ENCODE measurements at regions not wholly inside any gene's neighbourhood (a gene's known extent, or its start where the extent isn't known, plus 50 kb on each side); places are given as distances from the start of the nearest gene placed in this dataset.
"Not testable (repeated sequence)": the region's sequence is repeated elsewhere in the genome, so short reads cannot be mapped to it uniquely, and the experiment has no call there.

GRCh38 chr17:65293584-65294180 is 156.5 kb downstream of the RGS9 start:
- TF ChIP-seq SPI1 (IDR thresholded peaks at IDR 0.05; ENCODE audit: low read depth, low read length) (no peak), POU2F2 (IDR thresholded peaks at IDR 0.05; ENCODE audit: low read depth, low read length) (no peak), POLR2AphosphoS5 (IDR thresholded peaks at IDR 0.05; ENCODE audit: low read depth, low read length) (no peak), TAF1 (IDR thresholded peaks at IDR 0.05; ENCODE audit: low read depth, low read length) (no peak), POLR2A (IDR thresholded peaks at IDR 0.05; ENCODE audit: low read depth, low read length) (no peak), PAX5 (IDR thresholded peaks at IDR 0.05; ENCODE audit: insufficient read depth, low read length, severe bottlenecking) (no peak)
- DNase-seq (ENCODE audit: insufficient read length, low spot score) (no peak), FAIRE-seq (no peak)

DNA sequence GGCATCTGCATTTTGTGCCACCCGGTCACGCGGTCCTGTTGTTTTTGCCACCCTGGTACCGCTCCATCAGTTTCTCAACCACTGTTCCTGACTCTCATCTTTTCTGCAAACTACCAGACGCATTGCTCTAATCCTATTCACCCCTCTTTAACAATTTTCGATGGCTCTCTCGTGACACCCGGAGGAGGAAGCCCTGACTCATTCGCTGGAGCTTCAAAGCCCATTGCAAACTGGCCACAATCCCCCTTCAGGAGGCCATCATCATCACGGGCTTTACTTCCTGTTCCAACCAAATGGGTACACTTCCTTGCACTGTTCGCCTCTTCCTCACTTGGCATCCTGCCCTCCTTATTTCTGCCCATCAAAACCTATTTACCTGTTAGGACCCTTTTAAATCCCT is 155.3 kb downstream of the RGS9 start:
- FAIRE-seq = no peak
- no peak for DNase-seq (ENCODE audit: insufficient read length, low spot score)
- TF ChIP-seq POLR2AphosphoS5 (IDR thresholded peaks at IDR 0.05; ENCODE audit: low read depth, low read length) = no peak
- TF ChIP-seq SPI1 (IDR thresholded peaks at IDR 0.05; ENCODE audit: low read depth, low read length) = no peak
- no peak for TF ChIP-seq POLR2A (IDR thresholded peaks at IDR 0.05; ENCODE audit: low read depth, low read length)
- TF ChIP-seq POU2F2 (IDR thresholded peaks at IDR 0.05; ENCODE audit: low read depth, low read length) = no peak
- no peak for TF ChIP-seq TAF1 (IDR thresholded peaks at IDR 0.05; ENCODE audit: low read depth, low read length)
- TF ChIP-seq PAX5 (IDR thresholded peaks at IDR 0.05; ENCODE audit: insufficient read depth, low read length, severe bottlenecking) = no peak

GRCh38 chr17:65291301-65291700 is 154.1 kb downstream of the RGS9 start:
- FAIRE-seq; DNase-seq (ENCODE audit: insufficient read length, low spot score): not testable (repeated sequence)

- TF ChIP-seq POLR2AphosphoS5 (IDR thresholded peaks at IDR 0.05; ENCODE audit: low read depth, low read length) = no peak
- TF ChIP-seq SPI1 (IDR thresholded peaks at IDR 0.05; ENCODE audit: low read depth, low read length) = no peak
- no peak for TF ChIP-seq POU2F2 (IDR thresholded peaks at IDR 0.05; ENCODE audit: low read depth, low read length)
- no peak for TF ChIP-seq TAF1 (IDR thresholded peaks at IDR 0.05; ENCODE audit: low read depth, low read length)
- no peak for TF ChIP-seq POLR2A (IDR thresholded peaks at IDR 0.05; ENCODE audit: low read depth, low read length)
- no peak for TF ChIP-seq PAX5 (IDR thresholded peaks at IDR 0.05; ENCODE audit: insufficient read depth, low read length, severe bottlenecking)
- DNase-seq (ENCODE audit: insufficient read length, low spot score) = no peak
Observed at GRCh38 chr17:65290616-65291015, 153.4 kb downstream of the RGS9 start.

DNA sequence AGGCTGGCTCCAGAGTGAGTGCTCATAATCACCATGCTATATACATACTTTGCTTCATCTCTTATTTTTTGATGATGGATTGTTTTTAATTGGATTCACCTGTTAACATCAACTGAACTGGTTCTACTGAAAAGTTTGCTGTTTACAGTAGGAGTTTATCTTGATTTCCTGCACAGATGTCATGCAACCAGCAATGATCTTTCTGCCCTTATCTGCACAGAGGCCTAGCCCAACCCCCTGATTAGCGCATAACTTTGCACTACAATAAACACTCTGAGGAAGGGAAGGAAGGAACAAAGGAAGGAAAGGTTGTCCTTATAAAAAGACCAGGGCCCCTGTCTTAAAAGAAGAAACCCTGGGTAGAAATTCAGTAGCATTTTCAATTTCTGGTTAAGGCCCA is 152.9 kb downstream of the RGS9 start:
- FAIRE-seq (no peak), DNase-seq (ENCODE audit: insufficient read length, low spot score) (no peak)
- TF ChIP-seq POLR2AphosphoS5 (IDR thresholded peaks at IDR 0.05; ENCODE audit: low read depth, low read length) = no peak
- no peak for TF ChIP-seq PAX5 (IDR thresholded peaks at IDR 0.05; ENCODE audit: insufficient read depth, low read length, severe bottlenecking)
- no peak for TF ChIP-seq TAF1 (IDR thresholded peaks at IDR 0.05; ENCODE audit: low read depth, low read length)
- TF ChIP-seq SPI1 (IDR thresholded peaks at IDR 0.05; ENCODE audit: low read depth, low read length) = no peak
- no peak for TF ChIP-seq POU2F2 (IDR thresholded peaks at IDR 0.05; ENCODE audit: low read depth, low read length)
- no peak for TF ChIP-seq POLR2A (IDR thresholded peaks at IDR 0.05; ENCODE audit: low read depth, low read length)

More at GRCh38 chr17:65290616-65291015, 153.4 kb downstream of the RGS9 start:
- FAIRE-seq = no peak

- FAIRE-seq (no peak), DNase-seq (ENCODE audit: insufficient read length, low spot score) (no peak)
Observed at GRCh38 chr17:65287040-65287439, 149.9 kb downstream of the RGS9 start.

GRCh38 chr17:65283704-65284103 is 146.5 kb downstream of the RGS9 start:
- FAIRE-seq (no peak), DNase-seq (ENCODE audit: insufficient read length, low spot score) (no peak)
- TF ChIP-seq POLR2A (IDR thresholded peaks at IDR 0.05; ENCODE audit: low read depth, low read length) (no peak), TAF1 (IDR thresholded peaks at IDR 0.05; ENCODE audit: low read depth, low read length) (no peak), PAX5 (IDR thresholded peaks at IDR 0.05; ENCODE audit: insufficient read depth, low read length, severe bottlenecking) (no peak), SPI1 (IDR thresholded peaks at IDR 0.05; ENCODE audit: low read depth, low read length) (no peak), POLR2AphosphoS5 (IDR thresholded peaks at IDR 0.05; ENCODE audit: low read depth, low read length) (no peak), POU2F2 (IDR thresholded peaks at IDR 0.05; ENCODE audit: low read depth, low read length) (no peak)

More at GRCh38 chr17:65287040-65287439, 149.9 kb downstream of the RGS9 start:
- TF ChIP-seq POU2F2 (IDR thresholded peaks at IDR 0.05; ENCODE audit: low read depth, low read length) (no peak), POLR2AphosphoS5 (IDR thresholded peaks at IDR 0.05; ENCODE audit: low read depth, low read length) (no peak)

DNA sequence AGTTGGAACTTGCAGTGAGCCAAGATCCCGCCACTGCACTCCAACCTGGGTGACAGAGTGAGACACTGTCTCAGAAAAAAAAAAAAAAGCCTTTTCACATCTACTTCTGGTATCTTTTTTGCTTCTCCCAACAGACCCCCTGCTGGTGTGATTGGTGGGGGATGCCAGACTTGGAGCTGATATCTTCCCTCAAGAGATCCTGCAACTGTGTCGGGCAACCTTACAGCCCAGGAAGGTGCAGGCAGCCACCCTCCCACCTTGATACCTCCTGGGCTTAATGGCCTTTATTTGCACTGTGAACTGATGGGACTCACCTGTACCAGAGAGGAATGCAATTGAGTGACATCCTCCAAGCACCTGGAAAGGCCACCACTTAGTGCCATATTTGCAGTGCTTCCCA is 142.3 kb downstream of the RGS9 start:
- FAIRE-seq (no peak), DNase-seq (ENCODE audit: insufficient read length, low spot score) (no peak)
- TF ChIP-seq POLR2A (IDR thresholded peaks at IDR 0.05; ENCODE audit: low read depth, low read length) = no peak
- TF ChIP-seq POLR2AphosphoS5 (IDR thresholded peaks at IDR 0.05; ENCODE audit: low read depth, low read length) = no peak
- no peak for TF ChIP-seq TAF1 (IDR thresholded peaks at IDR 0.05; ENCODE audit: low read depth, low read length)
- TF ChIP-seq PAX5 (IDR thresholded peaks at IDR 0.05; ENCODE audit: insufficient read depth, low read length, severe bottlenecking) = no peak
- TF ChIP-seq POU2F2 (IDR thresholded peaks at IDR 0.05; ENCODE audit: low read depth, low read length) = no peak
- TF ChIP-seq SPI1 (IDR thresholded peaks at IDR 0.05; ENCODE audit: low read depth, low read length) = no peak

DNA sequence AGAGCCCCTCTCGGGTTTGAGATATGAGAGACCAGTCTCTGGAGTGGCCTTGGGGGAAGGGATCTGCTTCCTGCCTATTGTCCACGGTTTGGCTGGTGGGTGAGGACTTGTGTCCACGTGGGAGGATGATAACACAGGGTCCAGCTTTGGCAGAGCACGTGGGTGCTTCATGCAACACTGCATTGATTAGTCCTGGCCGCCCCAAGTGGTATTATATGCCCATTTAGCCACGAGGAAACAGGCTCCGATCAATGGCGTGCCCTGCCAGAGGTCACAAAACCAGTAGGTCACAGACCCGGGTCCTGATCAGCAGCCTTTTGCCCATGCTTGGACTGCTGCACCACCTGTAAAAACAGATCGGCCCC is 141.6 kb downstream of the RGS9 start:
- FAIRE-seq (no peak), DNase-seq (ENCODE audit: insufficient read length, low spot score) (no peak)
- no peak for TF ChIP-seq POU2F2 (IDR thresholded peaks at IDR 0.05; ENCODE audit: low read depth, low read length)
- no peak for TF ChIP-seq POLR2A (IDR thresholded peaks at IDR 0.05; ENCODE audit: low read depth, low read length)
- TF ChIP-seq PAX5 (IDR thresholded peaks at IDR 0.05; ENCODE audit: insufficient read depth, low read length, severe bottlenecking) = no peak

DNA sequence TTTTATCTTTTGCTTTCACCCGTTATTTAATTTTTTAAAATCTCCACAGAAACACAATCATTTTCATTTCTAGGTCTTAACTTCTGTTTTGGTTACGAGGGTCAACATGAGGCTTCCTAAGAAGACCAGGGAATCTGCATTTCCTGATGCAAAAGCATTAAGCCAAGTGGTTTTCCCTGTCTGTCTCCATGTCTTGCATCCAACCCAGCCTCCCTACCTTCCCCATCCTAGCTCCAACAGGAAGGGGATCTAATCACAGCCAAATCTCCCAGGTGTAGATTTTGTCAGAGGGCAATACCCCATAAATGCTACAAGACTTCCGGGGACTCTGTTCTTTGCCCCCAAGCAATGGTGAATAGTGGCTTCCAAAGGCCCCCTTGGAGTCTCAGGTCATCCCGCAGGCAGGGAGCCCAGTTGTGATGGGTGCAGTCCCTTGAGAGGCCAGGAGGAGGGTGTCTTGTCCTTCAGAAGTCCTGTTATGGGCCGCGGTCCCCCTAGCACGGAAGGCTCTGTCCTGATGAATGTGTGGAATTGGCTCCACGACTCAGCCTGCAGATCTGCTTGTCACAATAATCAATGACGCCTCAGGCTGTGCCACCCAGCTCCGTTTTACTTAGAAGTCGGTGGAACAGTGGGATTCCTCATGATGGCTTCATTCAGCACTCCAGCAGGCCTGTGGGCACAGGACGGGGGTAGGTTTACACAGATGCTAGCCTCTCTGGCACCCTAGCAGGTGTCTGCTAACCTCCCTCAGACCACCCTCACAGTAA is 141.1 kb downstream of the RGS9 start:
- TF ChIP-seq SPI1 (IDR thresholded peaks at IDR 0.05; ENCODE audit: low read depth, low read length) = no peak
- no peak for TF ChIP-seq TAF1 (IDR thresholded peaks at IDR 0.05; ENCODE audit: low read depth, low read length)
- TF ChIP-seq POLR2AphosphoS5 (IDR thresholded peaks at IDR 0.05; ENCODE audit: low read depth, low read length) = no peak
- TF ChIP-seq POLR2A (IDR thresholded peaks at IDR 0.05; ENCODE audit: low read depth, low read length) = no peak
- no peak for TF ChIP-seq POU2F2 (IDR thresholded peaks at IDR 0.05; ENCODE audit: low read depth, low read length)
- no peak for TF ChIP-seq PAX5 (IDR thresholded peaks at IDR 0.05; ENCODE audit: insufficient read depth, low read length, severe bottlenecking)
- FAIRE-seq (peak; percentile 16), DNase-seq (ENCODE audit: insufficient read length, low spot score) (peak; percentile 33)

Data from GM12891 (cell line).